GM03348 (cell line): ENCODE measurements at regions not wholly inside any gene's neighbourhood (a gene's known extent, or its start where the extent isn't known, plus 50 kb on each side); places are given as distances from the start of the nearest gene placed in this dataset.

Experiments used
- DNase-seq: peaks from one replicate; pipeline ENCODE4 v3.0.0; 2012; ENCODE audit warnings: low spot score

DNA sequence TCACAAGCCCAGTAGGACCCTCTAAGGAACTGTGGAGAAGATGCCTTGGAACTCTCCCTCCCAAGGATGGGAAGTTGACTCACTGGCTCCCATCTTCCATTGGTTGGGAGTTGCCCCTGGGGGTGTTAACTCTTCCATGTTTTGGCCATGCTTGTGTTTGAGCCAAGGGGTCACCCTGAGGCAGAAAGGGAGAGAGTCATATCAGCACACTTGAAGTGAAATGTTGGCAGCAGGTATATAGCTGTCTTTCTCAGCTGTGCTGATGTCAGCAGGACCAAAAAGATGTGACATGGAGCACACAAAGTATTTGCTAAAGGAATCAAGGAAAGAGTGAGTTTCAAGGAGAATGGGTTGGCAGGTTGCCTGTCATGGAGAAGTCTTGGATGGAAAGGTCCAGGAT is 359.4 kb downstream of the RPS24 start:
- DNase-seq: no peak

GRCh38 chr10:78394047-78394446 is 360.4 kb downstream of the RPS24 start:
- no peak for DNase-seq

DNA sequence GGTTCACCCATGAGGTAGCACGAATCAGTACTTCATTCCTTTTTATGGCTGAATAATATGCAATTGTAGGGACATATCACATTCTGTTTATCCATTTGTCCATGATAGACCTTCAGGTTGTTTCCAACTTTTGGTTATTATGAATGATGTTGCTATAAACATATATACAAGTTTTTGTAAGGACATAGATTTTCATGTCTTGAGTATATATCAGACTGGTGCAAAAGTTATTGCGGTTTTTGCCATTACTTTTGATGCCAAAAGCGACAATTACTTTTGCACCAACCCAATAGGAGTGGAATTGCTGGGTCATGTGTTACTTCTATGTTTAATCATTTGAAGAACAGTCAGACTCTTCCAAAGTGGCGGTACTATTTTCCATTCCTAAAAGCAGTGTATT is 361.5 kb downstream of the RPS24 start:
- DNase-seq: no peak

DNA sequence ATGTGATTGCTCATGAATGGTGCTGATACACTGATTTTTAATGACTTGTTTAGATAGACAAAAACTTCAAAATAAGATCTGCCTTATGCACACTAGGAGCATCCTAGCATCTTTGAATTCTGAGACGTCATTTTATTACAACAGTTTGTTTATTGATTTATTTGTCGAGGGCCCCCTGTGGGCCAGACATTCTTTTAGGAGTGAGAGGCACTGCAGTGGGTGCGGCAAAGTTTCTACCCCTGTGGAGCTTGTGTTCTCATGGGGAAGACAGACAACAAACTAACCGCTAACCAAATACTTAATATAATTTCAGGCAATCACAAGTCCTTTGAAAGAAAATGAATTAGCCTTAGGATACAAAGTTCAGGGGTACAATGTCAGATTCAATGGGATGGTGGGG is 363.1 kb downstream of the RPS24 start:
- no peak for DNase-seq

- no peak for DNase-seq
Observed at GRCh38 chr10:78397786-78398185, 364.1 kb downstream of the RPS24 start.

DNA sequence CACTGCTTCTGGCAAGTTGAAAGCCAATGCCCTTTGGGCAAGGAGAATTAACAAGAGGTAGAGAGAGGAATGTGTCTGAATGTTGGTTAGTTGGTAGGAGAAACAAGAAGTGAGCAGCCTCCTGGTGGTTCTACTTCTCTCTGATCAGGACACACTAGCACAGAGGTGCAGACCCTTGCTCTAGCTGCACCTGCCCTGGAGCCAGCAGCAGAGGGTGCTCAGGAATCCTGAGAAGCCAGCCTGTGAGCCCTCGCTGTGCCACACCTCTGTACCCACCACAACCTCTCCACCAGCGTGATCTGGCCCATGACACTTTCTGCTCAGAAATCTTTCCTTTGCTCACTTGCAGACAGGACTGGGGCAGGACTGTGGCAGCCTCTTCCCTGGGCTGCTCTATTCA is 364.7 kb downstream of the RPS24 start:
- DNase-seq: no peak

- no peak for DNase-seq
Observed at GRCh38 chr10:78401624-78402367, 368.1 kb downstream of the RPS24 start.

- DNase-seq: no peak
Observed at GRCh38 chr10:78402591-78402990, 368.9 kb downstream of the RPS24 start.

DNA sequence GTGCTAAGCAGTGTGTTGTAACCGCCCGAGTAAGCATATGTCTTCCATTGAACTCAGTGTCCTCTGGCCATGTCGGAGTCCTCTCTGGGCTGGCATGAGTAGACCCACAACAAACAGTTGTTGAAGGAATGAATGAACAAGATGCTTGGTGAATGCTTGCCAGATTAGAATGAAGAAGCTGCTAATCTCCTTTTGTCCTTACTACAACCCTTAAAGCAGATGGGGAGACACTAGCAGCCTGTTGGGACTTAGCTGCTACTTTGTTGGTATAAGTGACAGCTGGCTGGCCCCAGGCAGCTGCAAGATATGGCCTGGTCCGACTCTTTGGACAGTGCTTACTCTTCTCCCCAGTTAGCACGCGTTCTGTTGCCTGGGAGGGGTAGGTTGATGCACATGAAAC is 370.1 kb downstream of the RPS24 start:
- no peak for DNase-seq

GRCh38 chr10:78404296-78404695 is 370.6 kb downstream of the RPS24 start:
- no peak for DNase-seq

DNA sequence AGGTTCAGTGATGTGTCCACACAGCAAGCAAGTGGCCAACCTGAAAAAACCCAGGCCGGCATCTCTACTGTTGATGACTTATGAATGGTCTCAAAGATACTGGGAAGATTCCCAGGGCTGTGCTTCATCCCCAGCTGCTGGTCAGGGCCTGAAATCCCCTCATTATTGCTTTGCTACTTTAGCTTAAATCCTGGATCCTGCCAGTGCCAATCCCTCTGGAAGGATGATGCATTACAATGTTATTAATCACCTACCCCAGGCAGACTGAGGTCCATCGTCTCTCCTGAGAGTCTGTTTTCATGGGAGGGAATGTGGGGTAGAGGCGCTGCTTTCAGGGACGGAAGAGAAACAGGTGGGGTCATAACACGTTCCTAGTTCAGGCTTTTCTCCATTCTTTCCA is 371.6 kb downstream of the RPS24 start:
- DNase-seq: peak; percentile 54

DNA sequence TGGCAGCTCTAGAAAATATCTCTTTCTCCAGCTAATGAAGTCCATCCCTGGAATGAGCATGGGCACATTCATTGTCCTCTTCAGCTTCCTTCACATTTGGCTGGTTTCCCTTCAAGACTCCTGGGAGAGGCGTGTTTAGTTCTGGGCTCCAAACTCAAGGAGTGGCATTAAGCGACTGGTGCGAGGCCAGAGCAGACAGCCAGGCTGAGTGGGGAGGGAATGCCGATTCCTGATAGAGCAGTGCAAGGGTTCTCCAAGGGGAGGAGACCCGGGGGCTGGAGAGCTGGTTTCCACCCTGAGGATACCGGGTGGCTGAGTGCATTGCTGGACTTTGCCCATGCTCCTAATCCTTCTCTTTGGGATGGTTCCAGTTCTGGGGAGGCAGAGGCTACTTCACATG is 372.1 kb downstream of the RPS24 start:
- DNase-seq: peak; percentile 40

- DNase-seq: no peak
Observed at GRCh38 chr10:78406648-78407008, 373.0 kb downstream of the RPS24 start.

DNA sequence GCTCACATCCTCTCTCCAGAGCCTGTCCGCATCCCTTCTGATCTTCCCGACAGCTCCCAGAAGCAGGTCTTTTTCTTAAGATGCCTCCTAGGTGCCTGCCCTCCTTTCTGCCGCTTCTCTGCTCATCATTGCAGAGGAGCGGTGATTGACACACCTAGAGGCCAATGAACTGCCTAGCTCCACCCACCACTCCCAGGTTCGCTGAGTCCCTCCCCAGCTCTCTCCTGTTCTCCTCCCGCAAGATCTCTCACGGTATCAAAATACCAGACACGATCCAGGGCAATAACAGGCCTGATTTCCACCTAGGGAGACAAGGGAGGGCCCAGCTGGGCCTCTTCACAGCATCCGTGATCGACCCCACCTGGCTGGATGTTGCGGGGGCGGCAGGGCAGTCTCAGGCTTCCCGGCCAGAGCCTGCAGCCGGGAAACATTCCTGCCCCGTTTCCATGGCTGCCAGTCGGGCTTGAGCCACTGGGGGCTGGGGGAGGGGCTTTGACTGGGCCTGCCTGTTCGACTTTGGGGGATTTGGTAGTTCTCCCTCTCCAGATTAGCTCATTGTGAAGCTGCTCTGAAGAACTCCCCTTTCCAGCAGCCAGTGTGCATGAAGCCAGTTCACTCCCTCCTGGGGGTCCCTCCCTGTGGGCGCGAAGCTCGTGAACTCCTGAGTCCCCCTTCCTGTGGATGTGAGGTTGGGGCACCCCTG is 373.5 kb downstream of the RPS24 start:
- DNase-seq: no peak

DNA sequence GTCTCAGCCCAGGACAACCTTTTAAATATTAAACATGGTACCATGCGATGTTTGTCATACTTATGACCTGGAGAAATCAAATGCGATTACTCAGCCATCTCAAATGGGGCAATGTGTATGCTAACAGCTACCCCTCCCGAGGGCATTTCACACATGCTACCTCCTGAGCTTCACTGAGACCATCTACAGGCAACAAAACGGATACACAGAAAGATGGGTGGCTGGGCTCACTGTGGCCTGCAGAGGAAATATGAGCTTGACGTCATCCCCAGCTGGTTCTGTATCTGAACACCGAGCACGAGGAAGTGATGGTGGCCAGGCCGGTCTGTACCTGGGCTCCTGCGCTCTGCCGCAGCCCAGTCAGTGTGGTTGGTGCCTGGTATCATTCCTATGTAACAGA is 374.3 kb downstream of the RPS24 start:
- DNase-seq: no peak

DNA sequence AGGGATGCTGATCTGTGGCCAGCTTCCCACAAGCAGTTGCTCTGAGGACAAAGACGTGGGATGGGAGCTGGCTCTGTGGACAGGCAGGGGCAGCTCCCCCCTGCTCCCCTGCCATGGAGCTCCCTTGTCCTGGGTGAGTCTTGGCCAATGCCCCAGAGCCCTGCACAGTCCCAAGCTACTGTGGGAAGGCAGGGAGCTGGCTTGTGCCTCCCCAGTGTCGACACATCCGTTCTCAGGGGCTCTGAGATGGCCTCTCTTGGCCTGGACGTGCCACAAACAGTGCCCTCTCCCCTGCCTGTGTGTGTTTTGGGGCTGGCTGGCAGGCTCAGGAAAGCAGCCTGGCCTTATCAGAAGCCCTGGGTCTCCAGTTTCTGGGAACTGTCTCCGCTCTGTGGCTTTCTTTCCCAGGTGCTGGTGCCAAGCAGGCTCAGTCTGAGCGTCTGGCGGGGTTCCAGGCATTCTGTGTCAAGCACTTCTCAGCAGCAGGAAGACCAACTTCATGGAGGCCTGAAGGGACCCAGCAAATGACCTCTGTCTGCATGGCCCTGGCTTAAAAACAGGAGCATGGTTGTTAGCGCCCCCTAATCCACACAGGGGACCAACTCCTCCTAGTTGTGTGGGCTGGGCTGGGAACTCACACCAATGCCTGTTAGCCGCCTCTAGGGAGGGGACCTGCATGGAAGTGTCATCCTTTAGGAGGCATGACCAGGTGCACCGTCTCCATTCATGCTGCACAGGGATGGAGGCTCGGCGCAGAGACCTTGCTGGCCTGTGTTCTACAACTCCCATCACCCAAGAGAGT is 375.2 kb downstream of the RPS24 start:
- DNase-seq: peak; percentile 30

GRCh38 chr10:78410046-78410965 is 376.6 kb downstream of the RPS24 start:
- DNase-seq: no peak

GRCh38 chr10:78411716-78412115 is 378.1 kb downstream of the RPS24 start:
- no peak for DNase-seq

- no peak for DNase-seq
Observed at GRCh38 chr10:78412605-78413004, 378.9 kb downstream of the RPS24 start.

GRCh38 chr10:78413076-78414055 is 379.7 kb downstream of the RPS24 start:
- no peak for DNase-seq

- DNase-seq: no peak
Observed at GRCh38 chr10:78414380-78414779, 380.7 kb downstream of the RPS24 start.
